AG04449 (cell line): ENCODE measurements at regions not wholly inside any gene's neighbourhood (a gene's known extent, or its start where the extent isn't known, plus 50 kb on each side); places are given as distances from the start of the nearest gene placed in this dataset.

Source experiments
- CTCF ChIA-PET: fragments of 350-600 bp; formaldehyde crosslinking; extraction: SDS; loops from one replicate; lab custom pipeline; 2021; ENCODE audit warnings: antibody characterized with exemption; lab: Yijun Ruan, JAX
- POLR2A ChIA-PET: fragments of 400-600, 350-600 bp; formaldehyde crosslinking; extraction: SDS; loops from one replicate; lab custom pipeline; 2020; ENCODE audit warnings: antibody characterized with exemption, inconsistent platforms; lab: Yijun Ruan, JAX
- DNase-seq: peaks from one replicate; pipeline ENCODE4 v3.0.0-alpha.2; 2010; ENCODE audit warnings: low read depth, low spot score
- H3K4me3 ChIP-seq: 2 replicates; pipeline ENCODE4 v1.5.1; 2011; ENCODE audit warnings: low read depth, mild to moderate bottlenecking, control low read depth, low read length
- TF ChIP-seq, protein P1 (sequence below): IDR thresholded peaks from one replicate; pipeline ENCODE4 v1.5.1; 2011; ENCODE audit warnings: mild to moderate bottlenecking, moderate library complexity, low read length, control low read depth, inconsistent platforms; ENCODE audit not compliant: insufficient read depth; ENCODE audit errors: missing control alignments

DNA sequence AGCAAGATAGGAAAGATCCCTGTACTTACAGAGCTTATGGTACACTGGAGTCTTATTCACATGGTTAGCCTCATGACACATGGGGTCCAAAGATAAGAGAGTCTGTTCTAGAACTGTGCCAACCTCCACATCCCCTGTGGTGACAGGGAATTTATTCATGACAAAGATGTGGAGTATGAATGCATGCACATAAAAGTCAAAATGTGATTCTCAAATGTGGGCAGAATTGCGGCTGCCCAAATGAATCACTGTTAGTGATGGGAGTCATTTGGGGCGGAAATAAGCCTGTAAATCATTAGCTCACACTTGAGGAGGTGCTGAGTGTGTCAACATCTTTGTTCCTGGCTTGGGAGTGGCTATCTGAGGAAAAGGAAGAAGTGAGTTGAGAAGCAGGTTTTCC is 560.6 kb downstream of the SLC4A3 start:
- CTCF ChIA-PET, result interaction anchor here (0.7 to 1.5 kb wide), 2 partner anchors 24 to 111 kb away, joined by 3 read pairs; no protein-coding TSS in a partner anchor
- no peak for DNase-seq
- H3K4me3 ChIP-seq, result no peak overlapping the region
- TF ChIP-seq, protein P1, sequence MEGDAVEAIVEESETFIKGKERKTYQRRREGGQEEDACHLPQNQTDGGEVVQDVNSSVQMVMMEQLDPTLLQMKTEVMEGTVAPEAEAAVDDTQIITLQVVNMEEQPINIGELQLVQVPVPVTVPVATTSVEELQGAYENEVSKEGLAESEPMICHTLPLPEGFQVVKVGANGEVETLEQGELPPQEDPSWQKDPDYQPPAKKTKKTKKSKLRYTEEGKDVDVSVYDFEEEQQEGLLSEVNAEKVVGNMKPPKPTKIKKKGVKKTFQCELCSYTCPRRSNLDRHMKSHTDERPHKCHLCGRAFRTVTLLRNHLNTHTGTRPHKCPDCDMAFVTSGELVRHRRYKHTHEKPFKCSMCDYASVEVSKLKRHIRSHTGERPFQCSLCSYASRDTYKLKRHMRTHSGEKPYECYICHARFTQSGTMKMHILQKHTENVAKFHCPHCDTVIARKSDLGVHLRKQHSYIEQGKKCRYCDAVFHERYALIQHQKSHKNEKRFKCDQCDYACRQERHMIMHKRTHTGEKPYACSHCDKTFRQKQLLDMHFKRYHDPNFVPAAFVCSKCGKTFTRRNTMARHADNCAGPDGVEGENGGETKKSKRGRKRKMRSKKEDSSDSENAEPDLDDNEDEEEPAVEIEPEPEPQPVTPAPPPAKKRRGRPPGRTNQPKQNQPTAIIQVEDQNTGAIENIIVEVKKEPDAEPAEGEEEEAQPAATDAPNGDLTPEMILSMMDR, result no peak
- POLR2A ChIA-PET, result interaction anchor here (1.2 kb wide), 1 partner anchor 40 kb away, joined by 3 read pairs; no protein-coding TSS in a partner anchor

DNA sequence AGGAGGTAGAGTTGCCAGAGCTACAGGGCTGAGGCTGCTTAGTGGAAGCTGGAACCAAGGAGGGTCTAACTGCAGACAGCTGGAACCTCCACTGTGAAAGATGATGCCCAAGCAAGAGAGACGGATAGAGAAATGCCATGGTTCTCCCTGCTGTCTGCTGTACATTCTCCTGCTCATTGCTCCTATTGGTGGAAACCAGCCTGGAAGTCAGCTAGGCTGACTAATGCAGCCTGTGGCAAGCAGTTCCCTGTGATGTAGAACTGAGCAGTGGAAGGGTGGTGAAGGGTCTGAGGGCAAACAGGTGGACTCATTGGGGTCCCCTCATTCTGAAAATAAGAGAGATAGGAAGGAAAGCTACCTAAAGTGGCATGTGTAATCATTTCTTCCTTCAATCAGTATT is 563.6 kb downstream of the SLC4A3 start:
- TF ChIP-seq, protein P1, result no peak
- POLR2A ChIA-PET, result no interaction called here
- CTCF ChIA-PET, result no interaction called here
- DNase-seq, result no peak
- H3K4me3 ChIP-seq, result no peak overlapping the region

DNA sequence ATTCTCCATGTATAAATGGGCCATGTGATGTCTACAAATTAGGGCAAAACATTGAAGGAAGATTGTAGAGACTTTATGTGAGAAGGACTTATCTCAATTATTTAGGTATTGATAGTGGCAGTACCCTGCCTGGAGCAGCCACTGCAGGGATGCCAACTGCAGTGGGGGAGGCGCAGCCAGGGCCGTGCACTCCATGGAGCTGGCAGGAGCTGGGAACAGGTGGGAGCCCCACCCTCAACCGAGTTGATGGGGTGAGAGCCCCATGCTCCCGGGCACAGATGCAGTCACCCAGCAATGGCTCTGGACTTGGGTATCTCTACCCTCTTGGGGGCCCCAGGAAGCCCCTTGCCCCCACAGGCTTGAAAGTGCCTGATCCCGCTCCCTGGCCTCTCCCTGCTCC is 564.3 kb downstream of the SLC4A3 start:
- TF ChIP-seq, protein P1, result no peak
- ChIA-PET CTCF (no interaction called here), POLR2A (no interaction called here)
- H3K4me3 ChIP-seq, result no peak overlapping the region
- DNase-seq, result no peak

DNA sequence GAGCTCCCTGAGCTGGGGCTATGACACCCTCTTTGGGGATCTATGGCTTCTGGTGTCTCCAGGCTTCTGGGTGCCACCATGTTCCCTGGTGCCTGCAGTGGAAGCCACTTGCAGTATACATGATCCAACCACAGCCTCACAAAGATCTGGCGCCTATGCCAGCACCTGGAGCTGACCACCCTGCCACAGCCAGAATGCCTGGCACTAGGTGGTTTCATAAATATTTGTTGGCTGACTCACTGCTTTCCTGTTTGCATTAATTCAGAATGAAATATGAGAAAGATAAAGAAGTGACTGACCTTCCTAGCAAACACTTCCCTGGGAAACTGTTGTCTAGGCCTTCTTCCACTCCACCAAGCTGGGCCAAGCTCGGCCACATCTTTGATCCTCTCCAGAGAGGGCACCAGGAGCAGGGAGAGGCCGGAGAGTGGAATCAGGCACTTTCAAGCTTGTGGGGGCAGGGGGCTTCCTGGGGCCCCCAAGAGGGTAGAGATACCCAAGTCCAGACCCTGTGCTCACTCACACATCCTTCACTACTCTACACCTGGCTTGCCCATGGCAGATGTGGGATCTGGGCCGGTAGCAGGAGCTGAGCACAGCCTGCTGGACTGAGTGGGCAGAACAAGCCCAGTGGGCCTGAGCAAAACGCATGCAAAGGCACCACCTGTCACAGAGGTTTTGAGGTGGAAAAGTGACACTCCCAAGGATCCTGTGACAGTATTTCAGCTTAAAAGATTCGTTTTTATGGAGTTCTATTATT is 565.7 kb downstream of the SLC4A3 start:
- POLR2A ChIA-PET, result interaction anchor here (0.6 kb wide), 1 partner anchor 26 kb away, joined by 3 read pairs; no protein-coding TSS in a partner anchor
- DNase-seq, result no peak
- CTCF ChIA-PET, result no interaction called here

DNA sequence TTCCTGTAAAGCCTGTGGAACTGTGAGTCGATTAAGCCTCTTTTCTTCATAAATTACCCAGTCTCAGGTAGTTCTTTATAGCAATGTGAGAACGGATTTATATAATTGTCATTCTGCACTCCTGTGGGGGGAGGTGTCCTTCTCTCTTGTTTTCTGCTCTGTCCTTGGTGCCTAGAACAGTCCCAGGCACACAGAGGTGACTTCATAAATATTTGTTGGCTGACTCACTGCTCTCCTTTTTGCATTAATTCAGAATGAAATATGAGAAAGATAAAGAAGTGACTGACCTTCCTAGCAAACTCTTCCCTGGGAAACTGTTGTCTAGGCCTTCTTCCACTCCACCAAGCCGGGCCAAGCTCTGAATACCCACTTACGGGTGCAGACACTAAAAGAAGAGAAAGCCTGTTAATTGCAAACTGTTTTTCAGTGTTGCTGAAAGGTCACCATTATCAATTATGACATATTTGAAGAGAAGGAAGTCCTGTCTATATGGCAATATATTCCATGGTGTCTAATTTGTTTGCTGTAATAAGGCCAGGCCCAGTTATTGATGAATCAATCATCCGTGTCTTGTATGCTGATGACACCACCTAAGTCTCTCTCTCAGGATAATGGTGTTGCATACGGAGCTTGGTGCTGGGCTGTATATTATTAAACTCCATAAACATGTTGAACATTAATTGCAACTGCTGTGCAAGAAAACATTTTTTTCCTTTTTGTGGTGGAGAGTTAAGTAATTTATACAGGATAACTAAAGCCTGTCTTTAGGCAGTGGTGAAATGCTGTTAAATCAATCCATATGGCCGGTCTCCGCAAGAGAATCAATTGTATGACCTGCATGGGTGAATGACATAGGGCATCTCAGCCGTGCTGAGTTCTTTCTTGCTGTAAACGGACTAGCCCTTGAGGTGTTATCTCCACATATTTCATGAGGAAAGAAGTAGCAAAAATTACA is 567.5 kb downstream of the SLC4A3 start:
- ChIA-PET CTCF (no interaction called here), POLR2A (no interaction called here)
- H3K4me3 ChIP-seq, result no peak overlapping the region
- DNase-seq, result no peak
- TF ChIP-seq, protein P1, result no peak

More for the DNA sequence above, 565.7 kb downstream of the SLC4A3 start:
- H3K4me3 ChIP-seq, result no peak overlapping the region
- TF ChIP-seq, protein P1, result no peak

DNA sequence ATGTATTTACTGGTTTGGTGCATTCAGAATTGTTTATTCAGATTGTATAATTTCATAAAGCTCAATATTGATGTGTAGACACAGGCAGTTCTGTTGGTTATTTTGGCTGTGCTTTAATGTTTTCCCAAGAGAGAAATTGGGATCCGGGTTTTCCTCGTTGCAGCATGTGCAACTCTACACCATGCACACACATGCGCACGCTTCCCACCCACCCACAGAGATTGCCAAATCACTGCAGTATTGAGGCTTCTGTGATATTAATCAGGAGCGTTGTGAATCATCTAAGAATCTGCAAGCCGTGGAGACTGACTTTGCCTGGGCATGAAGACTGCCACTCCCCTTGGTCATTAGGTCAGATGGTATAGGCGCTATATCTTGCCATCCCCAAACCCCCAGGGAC is 571.5 kb downstream of the SLC4A3 start:
- ChIA-PET CTCF (no interaction called here), POLR2A (interaction anchor here (0.8 kb wide), 1 partner anchor 26 kb away, joined by 3 read pairs; no protein-coding TSS in a partner anchor)
- peak; percentile 72 for DNase-seq

More for the DNA sequence above, 571.5 kb downstream of the SLC4A3 start:
- TF ChIP-seq, protein P1, result no peak
- no peak overlapping the region for H3K4me3 ChIP-seq
